ENCODE measurements at regions not wholly inside any gene's neighbourhood (a gene's known extent, or its start where the extent isn't known, plus 50 kb on each side); places are given as distances from the start of the nearest gene placed in this dataset.

- in situ Hi-C loops (cut with HindIII; ENCODE audit: low sequenced_read_pairs), result no loop called here
- TF ChIP-seq CTCF (IDR thresholded peaks at IDR 0.05; ENCODE audit: low read depth, low read length, missing control alignments), result no peak
- H3K4me3 ChIP-seq (ENCODE audit: low read depth, low read length), result no peak overlapping the region
- no peak for DNase-seq (ENCODE audit: low read depth)
Measured at GRCh38 chr1:213324859-213325258, 273.8 kb downstream of the RPS6KC1 start.

GRCh38 chr1:213325482-213325881 lies 274.4 kb downstream of the RPS6KC1 start:
- in situ Hi-C loops (cut with HindIII; ENCODE audit: low sequenced_read_pairs), result no loop called here
- H3K4me3 ChIP-seq (ENCODE audit: low read depth, low read length), result no peak overlapping the region
- TF ChIP-seq CTCF (IDR thresholded peaks at IDR 0.05; ENCODE audit: low read depth, low read length, missing control alignments), result no peak
- no peak for DNase-seq (ENCODE audit: low read depth)

- H3K4me3 ChIP-seq (ENCODE audit: low read depth, low read length), result no peak overlapping the region
- in situ Hi-C loops (cut with HindIII; ENCODE audit: low sequenced_read_pairs), result no loop called here
- DNase-seq (ENCODE audit: low read depth), result peak; percentile 16
- no peak for TF ChIP-seq CTCF (IDR thresholded peaks at IDR 0.05; ENCODE audit: low read depth, low read length, missing control alignments)
Measured at GRCh38 chr1:213326281-213327016, 275.4 kb downstream of the RPS6KC1 start.

- TF ChIP-seq CTCF (IDR thresholded peaks at IDR 0.05; ENCODE audit: low read depth, low read length, missing control alignments), result no peak
- H3K4me3 ChIP-seq (ENCODE audit: low read depth, low read length), result no peak overlapping the region
Measured at GRCh38 chr1:213327017-213327667, 276.1 kb downstream of the RPS6KC1 start.

GRCh38 chr1:213329406-213330008 lies 278.5 kb downstream of the RPS6KC1 start:
- in situ Hi-C loops (cut with HindIII; ENCODE audit: low sequenced_read_pairs), result no loop called here
- TF ChIP-seq CTCF (IDR thresholded peaks at IDR 0.05; ENCODE audit: low read depth, low read length, missing control alignments), result no peak
- no peak overlapping the region for H3K4me3 ChIP-seq (ENCODE audit: low read depth, low read length)
- no peak for DNase-seq (ENCODE audit: low read depth)

More at GRCh38 chr1:213327017-213327667, 276.1 kb downstream of the RPS6KC1 start:
- in situ Hi-C loops (cut with HindIII; ENCODE audit: low sequenced_read_pairs), result no loop called here
- peak; percentile 96 for DNase-seq (ENCODE audit: low read depth)

- H3K4me3 ChIP-seq (ENCODE audit: low read depth, low read length), result no peak overlapping the region
- in situ Hi-C loops (cut with HindIII; ENCODE audit: low sequenced_read_pairs), result no loop called here
- no peak for TF ChIP-seq CTCF (IDR thresholded peaks at IDR 0.05; ENCODE audit: low read depth, low read length, missing control alignments)
- no peak for DNase-seq (ENCODE audit: low read depth)
Measured at GRCh38 chr1:213330281-213330680, 279.2 kb downstream of the RPS6KC1 start.
